H1 (cell line): ENCODE measurements at regions not wholly inside any gene's neighbourhood (a gene's known extent, or its start where the extent isn't known, plus 50 kb on each side); places are given as distances from the start of the nearest gene placed in this dataset.

Source experiments
- CTCF ChIA-PET: fragments of 300-600 bp; sonication (Branson Sonifier 250); formaldehyde crosslinking; loops from one replicate; lab custom pipeline; 2021; ENCODE audit not compliant: partially characterized antibody; lab: Charles Lee
- POLR2A ChIA-PET: fragments of 300-600 bp; sonication (Branson Sonifier 250); formaldehyde crosslinking; loops from one replicate; lab custom pipeline; 2021; ENCODE audit warnings: inconsistent platforms; ENCODE audit not compliant: partially characterized antibody; lab: Charles Lee
- DNase-seq, 2 experiments: peaks; one replicate each; pipeline versions ENCODE4 v3.0.0 to v3.0.0-alpha.2; 2010 to 2022; ENCODE audit warnings: low spot score in 2 of 2, low read depth in 1 of 2, mixed read lengths in 1 of 2
- FAIRE-seq: peaks from 2 replicates; lab custom pipeline; 2011; peaks lifted over from hg19 to GRCh38; lab: Jason Lieb, UNC
- H2AFZ ChIP-seq: 2 replicates; pipeline ENCODE4 v1.8.1; 2012; ENCODE audit warnings: low read length, inconsistent platforms
- H2AK5ac ChIP-seq: 2 replicates; pipeline ENCODE4 v1.6.1; 2013; ENCODE audit warnings: low read depth, low read length
- H2BK120ac ChIP-seq: replicated peaks from 2 replicates; pipeline ENCODE3; 2013; ENCODE audit warnings: low read depth, low read length, inconsistent platforms
- H2BK12ac ChIP-seq: 2 replicates; pipeline ENCODE4 v1.6.1; 2013; ENCODE audit warnings: low read depth, low read length
- H2BK15ac ChIP-seq: 2 replicates; pipeline ENCODE4 v1.6.1; 2013; ENCODE audit warnings: low read length
- H2BK20ac ChIP-seq: 2 replicates; pipeline ENCODE4 v1.6.1; 2013; ENCODE audit warnings: low read length
- H2BK5ac ChIP-seq: 2 replicates; pipeline ENCODE4 v1.6.1; 2013; ENCODE audit warnings: low read depth, low read length
- H3K14ac ChIP-seq: 2 replicates; pipeline ENCODE4 v1.6.1; 2013; ENCODE audit warnings: inconsistent platforms; ENCODE audit not compliant: insufficient read length
- H3K18ac ChIP-seq: 2 replicates; pipeline ENCODE4 v1.6.1; 2013; ENCODE audit warnings: low read length; ENCODE audit errors: extremely low read depth
- H3K23ac ChIP-seq: 2 replicates; pipeline ENCODE4 v1.6.1; 2013; ENCODE audit warnings: inconsistent platforms; ENCODE audit not compliant: insufficient read length
- H3K23me2 ChIP-seq: 2 replicates; pipeline ENCODE4 v1.6.1; 2013; ENCODE audit warnings: low read depth, low read length
- H3K27ac ChIP-seq: 2 replicates; pipeline ENCODE4 v1.6.1; 2011; ENCODE audit warnings: low read depth, low read length, inconsistent platforms
- H3K27me3 ChIP-seq, 4 experiments: replicated peaks in 1 of 4; 1 replicate in 1 of 4; 2 replicates in 3 of 4; pipeline versions ENCODE4 v1.6.1 to v1.8.1; 2011 to 2013; ENCODE audit warnings: low read length in 3 of 4, mild to moderate bottlenecking in 3 of 4, inconsistent platforms in 2 of 4, mixed read lengths in 2 of 4, moderate library complexity in 1 of 4; ENCODE audit not compliant: control insufficient read depth in 3 of 4, insufficient read depth in 3 of 4; ENCODE audit errors: extremely low read depth in 1 of 4
- H3K36me3 ChIP-seq, 4 experiments: 2 replicates each; pipeline versions ENCODE4 v1.6.1 to v1.8.1; 2011 to 2013; ENCODE audit warnings: mild to moderate bottlenecking in 4 of 4, low read length in 3 of 4, moderate library complexity in 2 of 4, control low read depth in 1 of 4, inconsistent platforms in 1 of 4; ENCODE audit not compliant: insufficient read depth in 4 of 4, control insufficient read depth in 2 of 4
- H3K4ac ChIP-seq: replicated peaks from 2 replicates; pipeline ENCODE3; 2013; ENCODE audit warnings: low read length, low read depth, mixed read lengths, inconsistent platforms; ENCODE audit not compliant: insufficient read length
- H3K4me1 ChIP-seq, 4 experiments: replicated peaks in 1 of 4; 1 replicate in 1 of 4; 2 replicates in 3 of 4; pipeline versions ENCODE4 v1.6.1 to v1.8.1; 2011 to 2013; ENCODE audit warnings: low read length in 3 of 4, inconsistent platforms in 2 of 4, mixed read lengths in 1 of 4; ENCODE audit not compliant: insufficient read depth in 4 of 4, control insufficient read depth in 3 of 4
- H3K4me2 ChIP-seq, 2 experiments: 2 replicates each; pipeline versions ENCODE4 v1.6.1 to v1.8.1; 2011 to 2013; ENCODE audit warnings: low read depth in 2 of 2, low read length in 2 of 2, control low read depth in 1 of 2, inconsistent platforms in 1 of 2, mild to moderate bottlenecking in 1 of 2; ENCODE audit not compliant: insufficient read depth in 1 of 2
- H3K4me3 ChIP-seq, 4 experiments: fragments of 200-600, 300-600 bp in 1 of 4; sonication (generic), shearing (Covaris generic), sonication (Bioruptor Twin) in 1 of 4; 2 replicates each; pipeline versions ENCODE4 v1.5.1 to v1.8.1; 2011 to 2016; ENCODE audit warnings: low read length in 4 of 4, low read depth in 3 of 4, control low read depth in 2 of 4, inconsistent platforms in 2 of 4, mild to moderate bottlenecking in 2 of 4, mixed read lengths in 1 of 4, moderate library complexity in 1 of 4; ENCODE audit not compliant: insufficient read depth in 2 of 4; ENCODE audit errors: extremely low read depth in 1 of 4
- H3K56ac ChIP-seq: replicated peaks from 2 replicates; pipeline ENCODE3; 2013; ENCODE audit warnings: low read depth, mild to moderate bottlenecking, mixed read lengths, low read length, inconsistent platforms; ENCODE audit not compliant: insufficient read length
- H3K79me1 ChIP-seq: 2 replicates; pipeline ENCODE4 v1.6.1; 2013; ENCODE audit warnings: low read depth, low read length, control low read depth
- H3K79me2 ChIP-seq, 2 experiments: 2 replicates each; pipeline versions ENCODE4 v1.6.1 to v1.8.1; 2012 to 2013; ENCODE audit warnings: low read length in 2 of 2, mild to moderate bottlenecking in 2 of 2, inconsistent platforms in 1 of 2; ENCODE audit not compliant: insufficient read depth in 2 of 2, control insufficient read depth in 1 of 2
- H3K9ac ChIP-seq, 4 experiments: replicated peaks in 1 of 4; 1 replicate in 1 of 4; 2 replicates in 3 of 4; pipeline versions ENCODE4 v1.6.1 to v1.8.1; 2011 to 2013; ENCODE audit warnings: low read depth in 3 of 4, low read length in 3 of 4, control low read depth in 2 of 4, mild to moderate bottlenecking in 2 of 4, moderate library complexity in 2 of 4, inconsistent platforms in 1 of 4; ENCODE audit errors: extremely low read depth in 1 of 4
- H3K9me3 ChIP-seq, 2 experiments: 2 replicates each; pipeline versions ENCODE4 v1.6.1 to v1.8.1; 2012 to 2013; ENCODE audit warnings: mild to moderate bottlenecking in 2 of 2, moderate library complexity in 2 of 2, control low read depth in 1 of 2, inconsistent platforms in 1 of 2, low read depth in 1 of 2, low read length in 1 of 2, mixed read lengths in 1 of 2; ENCODE audit not compliant: insufficient read depth in 2 of 2
- H4K20me1 ChIP-seq, 2 experiments: replicated peaks in 1 of 2; 2 replicates each; pipeline versions ENCODE3 to v1.8.1; 2011 to 2013; ENCODE audit warnings: inconsistent platforms in 2 of 2, low read length in 2 of 2, mild to moderate bottlenecking in 1 of 2; ENCODE audit not compliant: insufficient read depth in 2 of 2, control insufficient read depth in 1 of 2
- H4K5ac ChIP-seq: 2 replicates; pipeline ENCODE4 v1.6.1; 2013; ENCODE audit warnings: low read length, low read depth, mixed read lengths, inconsistent platforms; ENCODE audit not compliant: insufficient read length
- H4K8ac ChIP-seq: 2 replicates; pipeline ENCODE4 v1.8.0; 2013; ENCODE audit warnings: mild to moderate bottlenecking, moderate library complexity, low read length, inconsistent platforms; ENCODE audit not compliant: insufficient read depth; ENCODE audit errors: extremely low read depth
- H4K91ac ChIP-seq: replicated peaks from 2 replicates; pipeline ENCODE3; 2013; ENCODE audit warnings: low read length, mixed read lengths, inconsistent platforms; ENCODE audit not compliant: insufficient read length
- HDAC6 ChIP-seq: IDR thresholded peaks from one replicate; pipeline ENCODE4 v1.7.1; 2012; ENCODE audit warnings: low read depth, mild to moderate bottlenecking, inconsistent platforms, low read length, moderate library complexity
- JUN ChIP-seq: IDR thresholded peaks from 2 replicates; pipeline ENCODE4 v1.6.1; 2011; ENCODE audit warnings: low read depth, mild to moderate bottlenecking, improper control_type of control experiment, low read length
- RAD21 ChIP-seq, 2 experiments: IDR thresholded peaks in 1 of 2; conservative IDR thresholded peaks in 1 of 2; 2 replicates each; pipeline ENCODE4 v1.6.1; 2011; ENCODE audit warnings: low read depth in 2 of 2, low read length in 2 of 2, improper control_type of control experiment in 1 of 2, inconsistent platforms in 1 of 2, mild to moderate bottlenecking in 1 of 2, moderate library complexity in 1 of 2
- RNF2 ChIP-seq: fragments of 200-900, 300-1000 bp; sonication (generic); IDR thresholded peaks from 2 replicates; pipeline ENCODE4 v1.7.1; 2016; ENCODE audit warnings: borderline replicate concordance, low read depth, mild to moderate bottlenecking, antibody characterized with exemption, low read length; ENCODE audit not compliant: poor library complexity, severe bottlenecking; ENCODE audit errors: missing control alignments
- SP1 ChIP-seq: IDR thresholded peaks from 2 replicates; pipeline ENCODE4 v1.6.1; 2011; ENCODE audit warnings: low read depth, low read length
- WGBS, 2 experiments: shearing (Covaris generic) in 1 of 2; methylation state at CpG; one replicate each; pipeline versions ENCODE4 v1.1.6 to v1.1.7; 2013 to 2015; ENCODE audit warnings: low lambda C conversion rate in 2 of 2, mixed read lengths in 2 of 2, inconsistent platforms in 1 of 2, low coverage in 1 of 2, missing lambda C conversion rate in 1 of 2; ENCODE audit not compliant: insufficient replicate concordance in 2 of 2, insufficient coverage in 1 of 2, insufficient read length in 1 of 2; ENCODE audit errors: extremely low coverage in 1 of 2, missing lambda C conversion rate in 1 of 2; 5-methylcytosine and 5-hydroxymethylcytosine counted together

- H4K8ac ChIP-seq: no peak overlapping the region
- no peaks in the 10 kb centered on the region for H3K79me2 ChIP-seq
- H3K36me3 ChIP-seq: no peaks in the 10 kb centered on the region
- H3K23ac ChIP-seq: no peak overlapping the region
- no peaks in the 10 kb centered on the region for H3K79me1 ChIP-seq
- DNase-seq (no peak), FAIRE-seq (no peak)
- H3K27me3 ChIP-seq: no peaks in the 10 kb centered on the region
- no peaks in the 10 kb centered on the region for H3K23me2 ChIP-seq
- WGBS, 2 experiments: 92% methylated on average over 4 of the region's 4 CpGs; no CpG with 5 or more reads in 1 of the 2 experiments
- H4K91ac ChIP-seq: no peak overlapping the region
- H2AFZ ChIP-seq: no peak overlapping the region; the same call in 1 of the 2 replicates
- no peak overlapping the region for H3K14ac ChIP-seq
- peaks cover 0 to 3% of the 10 kb centered on the region in 2 experiments; a peak in 1 of 4 replicates for H3K9me3 ChIP-seq
- H4K20me1 ChIP-seq: no peaks in the 10 kb centered on the region
- no peak overlapping the region for H3K4ac ChIP-seq
- no peak overlapping the region for H2BK15ac ChIP-seq
- no peak overlapping the region for H2BK12ac ChIP-seq
- peaks cover 0 to 4% (median 0%) of the 10 kb centered on the region in 4 experiments; a peak in 1 of 7 replicates for H3K4me1 ChIP-seq
- no peak overlapping the region for H2AK5ac ChIP-seq
- H2BK5ac ChIP-seq: no peak overlapping the region
- POLR2A ChIA-PET: no interaction called here
- no peak overlapping the region for H3K9ac ChIP-seq
- H3K4me3 ChIP-seq: no peak overlapping the region
- no peak overlapping the region for H3K56ac ChIP-seq
- no peak overlapping the region; the same call in 1 of the 2 replicates for H3K18ac ChIP-seq
- no peak overlapping the region for H3K4me2 ChIP-seq
- no peak overlapping the region for H4K5ac ChIP-seq
- CTCF ChIA-PET: no interaction called here
- TF ChIP-seq RAD21 (IDR thresholded peaks at IDR 0.05 in 1 of 2, conservative IDR thresholded peaks at IDR 0.05 in 1 of 2; ENCODE audit: low read depth in 2 of 2, low read length in 2 of 2) (no peak), SP1 (no peak), JUN (no peak), HDAC6 (no peak), RNF2 (no peak)
- no peak overlapping the region for H2BK120ac ChIP-seq
- H2BK20ac ChIP-seq: no peak overlapping the region
- H3K27ac ChIP-seq: no peak overlapping the region
Measured at GRCh38 chr6:164184410-164184809, 769.9 kb downstream of the QKI start.
